WTC11 (cell line): ENCODE measurements at regions not wholly inside any gene's neighbourhood (a gene's known extent, or its start where the extent isn't known, plus 50 kb on each side); places are given as distances from the start of the nearest gene placed in this dataset.

Source experiments
- ATAC-seq: fragments of 200-7000 bp; cut with Tn5 transposase; 2 replicates; pipeline ENCODE4 v1.10.0; 2021; ENCODE audit warnings: mild to moderate bottlenecking, moderate library complexity
- CTCF ChIA-PET: fragments of 300-600 bp; sonication (Branson Sonifier 250); formaldehyde crosslinking; loops from one replicate; lab custom pipeline; 2021; ENCODE audit warnings: antibody characterized with exemption; lab: Charles Lee
- POLR2A ChIA-PET: fragments of 350-600 bp; sonication (Branson Sonifier 250); formaldehyde crosslinking; loops from one replicate; lab custom pipeline; 2021; ENCODE audit warnings: antibody characterized with exemption; lab: Charles Lee
- DNase-seq: peaks from one replicate; pipeline ENCODE4 v3.0.0; 2021; ENCODE audit warnings: low spot score
- H3K27ac Mint-ChIP-seq: 2 replicates; pipeline ENCODE4 v1.8.0; 2021; ENCODE audit warnings: mixed read lengths
- H3K27me3 Mint-ChIP-seq: 2 replicates; pipeline ENCODE4 v1.8.0; 2021; ENCODE audit warnings: low read depth, mild to moderate bottlenecking, moderate library complexity, mixed read lengths
- H3K36me3 Mint-ChIP-seq: 2 replicates; pipeline ENCODE4 v1.8.0; 2021; ENCODE audit warnings: mixed read lengths
- H3K4me1 Mint-ChIP-seq: 2 replicates; pipeline ENCODE4 v1.8.0; 2022; ENCODE audit warnings: mixed read lengths
- H3K4me3 Mint-ChIP-seq: 2 replicates; pipeline ENCODE4 v1.8.0; 2021; ENCODE audit warnings: mild to moderate bottlenecking, moderate library complexity, mixed read lengths
- H3K9me3 Mint-ChIP-seq: 2 replicates; pipeline ENCODE4 v1.8.0; 2021; ENCODE audit warnings: mixed read lengths
- CTCF ChIP-seq: fragments of 200-600 bp; IDR thresholded peaks from 2 replicates; pipeline ENCODE4 v1.8.0; 2022; ENCODE audit warnings: antibody characterized with exemption
- ESRRA ChIP-seq: sonication (generic); formaldehyde crosslinking; IDR thresholded peaks from 2 replicates; pipeline ENCODE4 v1.8.1; 2022; ENCODE audit warnings: mild to moderate bottlenecking, missing genetic modification reagents, borderline replicate concordance
- HMGXB4 ChIP-seq: sonication (generic); formaldehyde crosslinking; IDR thresholded peaks from 2 replicates; pipeline ENCODE4 v1.8.1; 2023; ENCODE audit warnings: mild to moderate bottlenecking, moderate library complexity, missing genetic modification reagents
- JUN ChIP-seq: sonication (generic); formaldehyde crosslinking; IDR thresholded peaks from 2 replicates; pipeline ENCODE4 v1.8.0; 2023; ENCODE audit warnings: mild to moderate bottlenecking, missing genetic modification reagents
- OVOL2 ChIP-seq: fragments of 250-450 bp; sonication (Bioruptor Pico); IDR thresholded peaks from 2 replicates; pipeline ENCODE4 v1.9.0; 2021; ENCODE audit warnings: mild to moderate bottlenecking, borderline replicate concordance
- PREB ChIP-seq: sonication (generic); formaldehyde crosslinking; IDR thresholded peaks from 2 replicates; pipeline ENCODE4 v1.8.1; 2022; ENCODE audit warnings: mild to moderate bottlenecking, missing genetic modification reagents, moderate library complexity, borderline replicate concordance
- RORB ChIP-seq: fragments of 250-450 bp; sonication (Bioruptor Pico); IDR thresholded peaks from 2 replicates; pipeline ENCODE4 v1.9.0; 2021; ENCODE audit warnings: mild to moderate bottlenecking
- SOX15 ChIP-seq: fragments of 250-450 bp; sonication (Bioruptor Pico); IDR thresholded peaks from 2 replicates; pipeline ENCODE4 v1.9.0; 2021; ENCODE audit warnings: mild to moderate bottlenecking
- TEAD1 ChIP-seq: sonication (generic); formaldehyde crosslinking; IDR thresholded peaks from 2 replicates; pipeline ENCODE4 v1.8.0; 2022; ENCODE audit warnings: mild to moderate bottlenecking, missing genetic modification reagents
- ZNF317 ChIP-seq: sonication (generic); formaldehyde crosslinking; IDR thresholded peaks from 2 replicates; pipeline ENCODE4 v1.8.1; 2023; ENCODE audit warnings: low read depth, mild to moderate bottlenecking, moderate library complexity, missing genetic modification reagents, borderline replicate concordance
- ZNF396 ChIP-seq: fragments of 250-450 bp; sonication (Bioruptor Pico); IDR thresholded peaks from 2 replicates; pipeline ENCODE4 v1.8.0; 2021; ENCODE audit warnings: mild to moderate bottlenecking, moderate library complexity, borderline replicate concordance
- ZNF532 ChIP-seq: fragments of 250-450 bp; sonication (Bioruptor Pico); IDR thresholded peaks from 2 replicates; pipeline ENCODE4 v1.9.0; 2021; ENCODE audit warnings: mild to moderate bottlenecking, borderline replicate concordance
- TF ChIP-seq, protein P1 (sequence below): sonication (generic); formaldehyde crosslinking; conservative IDR thresholded peaks from 2 replicates; pipeline ENCODE4 v1.8.1; 2022; ENCODE audit warnings: mild to moderate bottlenecking, missing genetic modification reagents
- TF ChIP-seq, protein P2 (sequence below): sonication (generic); formaldehyde crosslinking; IDR thresholded peaks from 2 replicates; pipeline ENCODE4 v1.8.1; 2022; ENCODE audit warnings: mild to moderate bottlenecking, moderate library complexity, missing genetic modification reagents
- TF ChIP-seq, protein P3 (sequence below): sonication (generic); formaldehyde crosslinking; IDR thresholded peaks from 2 replicates; pipeline ENCODE4 v1.8.0; 2022; ENCODE audit warnings: mild to moderate bottlenecking, missing genetic modification reagents

DNA sequence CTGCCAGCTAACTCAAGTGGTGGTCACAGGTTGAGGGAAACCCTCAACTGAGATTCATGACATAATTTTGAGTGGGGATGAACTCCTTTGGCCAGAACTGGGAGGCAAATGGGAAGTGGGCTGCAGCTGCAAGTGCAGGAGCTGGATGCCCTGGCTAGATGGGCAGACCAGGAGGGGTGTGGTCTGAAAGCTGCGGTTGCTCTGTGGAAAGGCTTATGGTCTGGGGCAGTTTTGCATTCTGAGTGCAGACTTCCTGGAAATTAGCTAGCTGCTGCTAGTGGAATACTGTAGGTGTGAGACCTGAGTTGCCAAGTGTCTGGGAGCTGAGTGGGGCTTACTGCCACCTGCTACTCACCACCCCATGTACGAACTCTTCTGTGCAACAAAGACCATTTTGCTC, 52.1 kb upstream of the NAP1L2 start:
- H3K4me3 Mint-ChIP-seq = no peak overlapping the region
- no peak overlapping the region for H3K27ac Mint-ChIP-seq
- TF ChIP-seq ZNF396 (CRISPR knock-in tag) (no peak), SOX15 (CRISPR knock-in tag) (no peak), TEAD1 (CRISPR knock-in tag) (no peak), ZNF532 (CRISPR knock-in tag) (no peak), CTCF (no peak), ZNF317 (CRISPR knock-in tag) (no peak), HMGXB4 (no peak), OVOL2 (CRISPR knock-in tag) (no peak), PREB (no peak), JUN (CRISPR knock-in tag) (no peak), RORB (CRISPR knock-in tag) (no peak), ESRRA (CRISPR knock-in tag) (no peak)
- TF ChIP-seq, protein P1, sequence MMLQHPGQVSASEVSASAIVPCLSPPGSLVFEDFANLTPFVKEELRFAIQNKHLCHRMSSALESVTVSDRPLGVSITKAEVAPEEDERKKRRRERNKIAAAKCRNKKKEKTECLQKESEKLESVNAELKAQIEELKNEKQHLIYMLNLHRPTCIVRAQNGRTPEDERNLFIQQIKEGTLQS (CRISPR knock-in tag) = no peak
- TF ChIP-seq, protein P2, sequence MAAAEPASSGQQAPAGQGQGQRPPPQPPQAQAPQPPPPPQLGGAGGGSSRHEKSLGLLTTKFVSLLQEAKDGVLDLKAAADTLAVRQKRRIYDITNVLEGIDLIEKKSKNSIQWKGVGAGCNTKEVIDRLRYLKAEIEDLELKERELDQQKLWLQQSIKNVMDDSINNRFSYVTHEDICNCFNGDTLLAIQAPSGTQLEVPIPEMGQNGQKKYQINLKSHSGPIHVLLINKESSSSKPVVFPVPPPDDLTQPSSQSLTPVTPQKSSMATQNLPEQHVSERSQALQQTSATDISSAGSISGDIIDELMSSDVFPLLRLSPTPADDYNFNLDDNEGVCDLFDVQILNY = no peak
- TF ChIP-seq, protein P3, sequence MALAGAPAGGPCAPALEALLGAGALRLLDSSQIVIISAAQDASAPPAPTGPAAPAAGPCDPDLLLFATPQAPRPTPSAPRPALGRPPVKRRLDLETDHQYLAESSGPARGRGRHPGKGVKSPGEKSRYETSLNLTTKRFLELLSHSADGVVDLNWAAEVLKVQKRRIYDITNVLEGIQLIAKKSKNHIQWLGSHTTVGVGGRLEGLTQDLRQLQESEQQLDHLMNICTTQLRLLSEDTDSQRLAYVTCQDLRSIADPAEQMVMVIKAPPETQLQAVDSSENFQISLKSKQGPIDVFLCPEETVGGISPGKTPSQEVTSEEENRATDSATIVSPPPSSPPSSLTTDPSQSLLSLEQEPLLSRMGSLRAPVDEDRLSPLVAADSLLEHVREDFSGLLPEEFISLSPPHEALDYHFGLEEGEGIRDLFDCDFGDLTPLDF = no peak
- ChIA-PET CTCF (no interaction called here), POLR2A (no interaction called here)
- H3K27me3 Mint-ChIP-seq = no peaks in the 10 kb centered on the region
- DNase-seq (no peak), ATAC-seq (no peak)
- peaks cover 8% of the 10 kb centered on the region; the same call in 1 of the 2 replicates for H3K4me1 Mint-ChIP-seq
- no peaks in the 10 kb centered on the region for H3K36me3 Mint-ChIP-seq
- no peaks in the 10 kb centered on the region for H3K9me3 Mint-ChIP-seq
